Gastrocnemius medialis (tissue), 4 donors: ENCODE measurements at regions not wholly inside any gene's neighbourhood (a gene's known extent, or its start where the extent isn't known, plus 50 kb on each side); places are given as distances from the start of the nearest gene placed in this dataset.

Experiments used
- ATAC-seq, 2 donors: fragments of 150-250 bp; one replicate each; pipeline ENCODE4 v1.9.1; 2016
- DNase-seq, 2 donors: peaks; one replicate each; pipeline ENCODE4 v3.0.0-alpha.2; 2019
- H3K27ac ChIP-seq, 4 donors: fragments of 200-600 bp; sonication (generic); 1 replicate in 1 of 4; 2 replicates in 3 of 4; pipeline ENCODE4 v1.5.1; 2016 to 2018; ENCODE audit warnings: mild to moderate bottlenecking in 2 of 4, moderate library complexity in 1 of 4
- H3K27me3 ChIP-seq, 3 donors: fragments of 200-600 bp; sonication (generic) in 2 of 3; 1 replicate in 1 of 3; 2 replicates in 2 of 3; pipeline versions ENCODE4 v1.5.1 to v1.6.0; 2016 to 2019; ENCODE audit warnings: mild to moderate bottlenecking in 1 of 3, moderate library complexity in 1 of 3
- H3K36me3 ChIP-seq, 2 donors: fragments of 200-600 bp; sonication (generic) in 1 of 2; one replicate each; pipeline ENCODE4 v1.5.1; 2017 to 2018
- H3K4me1 ChIP-seq, 2 donors: fragments of 200-600 bp; sonication (generic) in 1 of 2; one replicate each; pipeline ENCODE4 v1.5.1; 2016 to 2017; ENCODE audit warnings: mild to moderate bottlenecking in 2 of 2
- H3K4me3 ChIP-seq, 4 donors: fragments of 200-600 bp; sonication (generic) in 3 of 4; 1 replicate in 1 of 4; 2 replicates in 3 of 4; pipeline ENCODE4 v1.5.1; 2016 to 2019; ENCODE audit warnings: mild to moderate bottlenecking in 2 of 4
- H3K9me3 ChIP-seq, 3 donors: fragments of 200-600 bp; sonication (generic) in 2 of 3; 1 replicate in 1 of 3; 2 replicates in 2 of 3; pipeline ENCODE4 v1.5.1; 2016 to 2019
- POLR2A ChIP-seq, 2 donors: fragments of 450-650 bp; IDR thresholded peaks; one replicate each; pipeline ENCODE4 v1.6.1; 2017; ENCODE audit warnings: antibody characterized with exemption in 2 of 2, mild to moderate bottlenecking in 2 of 2, moderate library complexity in 2 of 2
- in situ Hi-C, 4 donors: fragments of 200-750 bp; cut with MboI; loops; one replicate each; pipeline versions ENCODE4 v1.15.0 to v1.8.0; 2017; ENCODE audit warnings: low sequenced_read_pairs in 4 of 4
- intact Hi-C: fragments of 100-400 bp; cut with DNase I; formaldehyde crosslinking; loops from one replicate; pipeline ENCODE4 v1.15.1; 2023; ENCODE audit warnings: low total_unique reads
- TF ChIP-seq, protein P1 (sequence below), 5 experiments: fragments of 450-650 bp in 3 of 5; fragments of 200-600 bp in 2 of 5; sonication (generic) in 2 of 5; IDR thresholded peaks in 4 of 5; conservative IDR thresholded peaks in 1 of 5; 1 replicate in 4 of 5; 2 replicates in 1 of 5; pipeline ENCODE4 v1.5.1; 2016 to 2019; ENCODE audit warnings: antibody characterized with exemption in 5 of 5, mild to moderate bottlenecking in 3 of 5, moderate library complexity in 3 of 5

DNA sequence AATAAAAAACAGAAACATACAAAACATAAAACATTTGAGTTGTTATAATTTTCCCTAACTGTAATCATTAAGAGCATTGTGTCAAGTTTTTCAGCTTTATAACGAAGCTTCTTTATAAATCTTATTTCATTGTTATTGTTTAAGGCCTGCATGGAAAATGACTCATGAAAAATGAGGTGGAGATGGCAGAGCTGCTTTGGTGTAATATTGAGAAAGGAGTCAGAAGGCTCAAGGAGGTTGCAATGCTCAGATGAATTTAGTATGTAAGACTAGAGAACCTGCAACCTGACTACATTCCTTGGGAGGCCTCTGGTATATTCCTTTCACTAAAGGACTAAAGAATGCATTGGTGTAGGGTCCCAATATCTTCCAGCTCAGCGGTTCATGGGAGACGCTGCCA is 61.5 kb downstream of the TMEM30B start:
- Histone ChIP-seq H3K27ac (no peak overlapping the region), H3K36me3 (no peaks in the 10 kb centered on the region), H3K27me3 (no peaks in the 10 kb centered on the region), H3K4me3 (no peak overlapping the region), H3K9me3 (no peaks in the 10 kb centered on the region), H3K4me1 (peaks cover 31% of the 10 kb centered on the region in 2 donors)
- in situ Hi-C loops (no loop called here), intact Hi-C loops (no loop called here)
- TF ChIP-seq, protein P1, sequence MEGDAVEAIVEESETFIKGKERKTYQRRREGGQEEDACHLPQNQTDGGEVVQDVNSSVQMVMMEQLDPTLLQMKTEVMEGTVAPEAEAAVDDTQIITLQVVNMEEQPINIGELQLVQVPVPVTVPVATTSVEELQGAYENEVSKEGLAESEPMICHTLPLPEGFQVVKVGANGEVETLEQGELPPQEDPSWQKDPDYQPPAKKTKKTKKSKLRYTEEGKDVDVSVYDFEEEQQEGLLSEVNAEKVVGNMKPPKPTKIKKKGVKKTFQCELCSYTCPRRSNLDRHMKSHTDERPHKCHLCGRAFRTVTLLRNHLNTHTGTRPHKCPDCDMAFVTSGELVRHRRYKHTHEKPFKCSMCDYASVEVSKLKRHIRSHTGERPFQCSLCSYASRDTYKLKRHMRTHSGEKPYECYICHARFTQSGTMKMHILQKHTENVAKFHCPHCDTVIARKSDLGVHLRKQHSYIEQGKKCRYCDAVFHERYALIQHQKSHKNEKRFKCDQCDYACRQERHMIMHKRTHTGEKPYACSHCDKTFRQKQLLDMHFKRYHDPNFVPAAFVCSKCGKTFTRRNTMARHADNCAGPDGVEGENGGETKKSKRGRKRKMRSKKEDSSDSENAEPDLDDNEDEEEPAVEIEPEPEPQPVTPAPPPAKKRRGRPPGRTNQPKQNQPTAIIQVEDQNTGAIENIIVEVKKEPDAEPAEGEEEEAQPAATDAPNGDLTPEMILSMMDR (IDR thresholded peaks at IDR 0.05 in 4 of 5, conservative IDR thresholded peaks at IDR 0.05 in 1 of 5): no peak
- no peak for TF ChIP-seq POLR2A (IDR thresholded peaks at IDR 0.05)
- ATAC-seq (no peak), DNase-seq (no peak)

DNA sequence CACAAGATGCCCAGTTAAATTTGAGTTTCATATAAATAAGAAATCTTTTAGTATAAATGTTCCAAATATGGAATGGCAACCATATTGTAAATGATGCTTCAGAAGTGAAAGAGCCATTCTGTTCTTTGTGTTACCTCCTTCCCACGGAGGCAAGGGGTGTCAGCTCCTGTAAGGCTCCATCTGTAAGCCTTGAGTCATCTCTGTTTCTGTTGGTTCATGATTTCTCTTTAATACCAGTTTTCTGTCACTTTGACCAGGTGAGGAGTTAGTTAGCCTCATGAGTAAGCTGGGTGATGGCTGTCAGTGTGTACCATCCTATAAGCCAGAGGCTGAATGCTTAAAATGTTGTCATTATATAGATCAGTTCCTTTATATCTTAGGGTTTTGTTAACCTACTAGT is 61.9 kb downstream of the TMEM30B start:
- TF ChIP-seq, protein P1 (IDR thresholded peaks at IDR 0.05 in 4 of 5, conservative IDR thresholded peaks at IDR 0.05 in 1 of 5): no peak
- TF ChIP-seq POLR2A (IDR thresholded peaks at IDR 0.05): no peak
- H3K4me1 ChIP-seq: peaks cover 34 to 35% of the 10 kb centered on the region in 2 donors
- DNase-seq (no peak), ATAC-seq (no peak)
- H3K9me3 ChIP-seq: no peaks in the 10 kb centered on the region
- in situ Hi-C loops (no loop called here), intact Hi-C loops (no loop called here)
- H3K27me3 ChIP-seq: no peaks in the 10 kb centered on the region
- no peaks in the 10 kb centered on the region for H3K36me3 ChIP-seq
- H3K4me3 ChIP-seq: no peak overlapping the region
- peak overlapping the region in 1 of 4 donors; percentile 35 for H3K27ac ChIP-seq

DNA sequence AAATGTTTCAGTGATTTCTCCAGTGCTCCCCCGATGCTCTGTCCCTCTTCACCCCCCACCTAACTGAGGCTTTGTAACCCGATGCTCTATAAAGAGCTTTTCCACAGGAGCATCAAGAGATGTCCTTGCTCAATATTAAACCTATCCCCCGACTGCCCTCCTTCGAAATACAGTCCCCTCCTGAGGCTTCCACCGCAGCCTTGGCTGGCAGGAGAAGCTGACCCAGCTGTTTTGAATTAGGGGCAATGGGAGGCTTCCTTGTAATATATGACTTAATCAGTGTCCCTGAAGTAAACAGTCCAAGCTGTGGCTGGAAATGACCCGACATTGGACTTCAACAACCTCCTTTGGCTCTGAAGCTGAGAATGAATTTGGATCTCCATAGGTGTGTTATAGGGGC is 62.4 kb downstream of the TMEM30B start:
- no peaks in the 10 kb centered on the region for H3K27me3 ChIP-seq
- peak overlapping the region in 1 of 4 donors; percentile 35 for H3K27ac ChIP-seq
- H3K9me3 ChIP-seq: no peaks in the 10 kb centered on the region
- intact Hi-C loops: no loop called here
- H3K4me1 ChIP-seq: peaks cover 38 to 39% of the 10 kb centered on the region in 2 donors
- TF ChIP-seq, protein P1 (IDR thresholded peaks at IDR 0.05 in 4 of 5, conservative IDR thresholded peaks at IDR 0.05 in 1 of 5): no peak
- no peak for TF ChIP-seq POLR2A (IDR thresholded peaks at IDR 0.05)
- no peaks in the 10 kb centered on the region for H3K36me3 ChIP-seq
- DNase-seq: peak in 1 of 2 donors; percentile 47
- H3K4me3 ChIP-seq: no peak overlapping the region
- in situ Hi-C loops: no loop called here
- no peak for ATAC-seq

DNA sequence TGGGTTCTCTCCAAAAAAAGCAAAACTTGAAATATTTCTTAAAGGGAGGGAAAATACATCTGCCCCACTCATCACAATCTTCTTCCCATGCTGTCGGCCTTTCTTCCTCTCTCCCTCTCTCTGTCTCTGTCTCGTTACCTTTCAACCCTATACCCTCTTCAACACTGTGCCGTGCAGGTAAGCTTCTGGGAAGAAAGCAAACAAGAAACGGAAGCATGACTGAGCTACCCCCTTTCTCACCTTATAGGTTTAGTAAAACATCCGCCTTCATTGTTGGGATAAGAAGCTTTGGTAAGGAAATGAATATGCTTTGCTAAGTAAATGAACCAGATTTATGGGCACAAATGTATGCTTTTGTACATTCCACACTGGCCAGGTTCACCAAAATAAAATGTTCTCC is 63.0 kb downstream of the TMEM30B start:
- no peaks in the 10 kb centered on the region for H3K9me3 ChIP-seq
- TF ChIP-seq, protein P1 (IDR thresholded peaks at IDR 0.05 in 4 of 5, conservative IDR thresholded peaks at IDR 0.05 in 1 of 5): no peak
- TF ChIP-seq POLR2A (IDR thresholded peaks at IDR 0.05): no peak
- ATAC-seq: no peak
- H3K4me1 ChIP-seq: peaks cover 44 to 45% of the 10 kb centered on the region in 2 donors
- no peak overlapping the region for H3K4me3 ChIP-seq
- no peak for DNase-seq
- no peaks in the 10 kb centered on the region for H3K27me3 ChIP-seq
- in situ Hi-C loops: no loop called here
- no peaks in the 10 kb centered on the region for H3K36me3 ChIP-seq
- H3K27ac ChIP-seq: peak overlapping the region in 1 of 4 donors; percentile 11
- intact Hi-C loops: no loop called here

DNA sequence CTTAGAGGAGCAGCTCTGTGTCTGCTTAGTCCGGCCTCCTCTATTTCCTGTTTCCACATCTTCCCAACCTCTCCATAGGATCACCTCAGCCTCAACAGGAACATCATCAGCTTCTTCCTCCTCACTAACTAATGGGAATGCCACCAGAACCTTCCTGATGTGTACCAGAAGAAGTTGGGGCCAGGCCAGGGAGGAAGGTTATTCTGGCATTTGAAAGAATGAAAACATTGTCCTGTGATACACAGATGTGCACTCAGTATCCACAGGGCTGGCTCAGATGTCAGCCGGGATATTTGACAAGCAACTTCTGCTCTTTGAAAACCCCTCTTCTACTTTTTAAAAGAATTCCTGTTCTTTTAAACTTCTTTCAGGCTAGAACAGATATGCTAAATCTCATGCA is 63.6 kb downstream of the TMEM30B start:
- Histone ChIP-seq H3K36me3 (no peaks in the 10 kb centered on the region), H3K4me1 (peaks cover 41 to 45% of the 10 kb centered on the region in 2 donors), H3K27ac (no peak overlapping the region), H3K27me3 (no peaks in the 10 kb centered on the region), H3K4me3 (no peak overlapping the region), H3K9me3 (no peaks in the 10 kb centered on the region)
- in situ Hi-C loops (no loop called here), intact Hi-C loops (no loop called here)
- ATAC-seq: no peak
- TF ChIP-seq, protein P1 (IDR thresholded peaks at IDR 0.05 in 4 of 5, conservative IDR thresholded peaks at IDR 0.05 in 1 of 5): no peak
- TF ChIP-seq POLR2A (IDR thresholded peaks at IDR 0.05): no peak
- DNase-seq: no peak
